Thyroid gland (tissue), 4 donors: ENCODE measurements at regions not wholly inside any gene's neighbourhood (a gene's known extent, or its start where the extent isn't known, plus 50 kb on each side); places are given as distances from the start of the nearest gene placed in this dataset.

Experiments used
- DNase-seq, 2 donors: peaks; one replicate each; pipeline ENCODE4 v3.0.0-alpha.2; 2019
- H3K27ac ChIP-seq, 3 donors: fragments of 200-600 bp; sonication (generic); 1 replicate in 2 of 3; 2 replicates in 1 of 3; pipeline ENCODE4 v1.5.1; 2016 to 2019; ENCODE audit warnings: mild to moderate bottlenecking in 1 of 3, moderate library complexity in 1 of 3
- H3K27me3 ChIP-seq: fragments of 200-600 bp; sonication (generic); one replicate; pipeline ENCODE4 v1.5.1; 2019
- H3K36me3 ChIP-seq, 2 donors: fragments of 200-600 bp; sonication (generic); one replicate each; pipeline ENCODE4 v1.5.1; 2016 to 2019
- H3K4me1 ChIP-seq, 2 donors: fragments of 200-600 bp; sonication (generic); one replicate each; pipeline ENCODE4 v1.5.1; 2017 to 2019
- H3K4me3 ChIP-seq, 3 donors: fragments of 200-600 bp; sonication (generic); replicated peaks in 1 of 3; 1 replicate in 2 of 3; 2 replicates in 1 of 3; pipeline ENCODE4 v1.5.1; 2016; ENCODE audit warnings: mild to moderate bottlenecking in 1 of 3
- H3K9me3 ChIP-seq: fragments of 200-600 bp; sonication (generic); one replicate; pipeline ENCODE4 v1.5.1; 2017
- POLR2A ChIP-seq, 2 donors: fragments of 450-650 bp; IDR thresholded peaks; one replicate each; pipeline ENCODE4 v1.6.1; 2017; ENCODE audit warnings: antibody characterized with exemption in 2 of 2, mild to moderate bottlenecking in 2 of 2, moderate library complexity in 1 of 2
- WGBS, 2 donors: methylation state at CpG; one replicate each; pipeline ENCODE4 v1.1.5; 2017; 5-methylcytosine and 5-hydroxymethylcytosine counted together
- intact Hi-C: fragments of 100-400 bp; cut with DNase I; formaldehyde crosslinking; loops from one replicate; pipeline ENCODE4 v1.15.1; 2023
- TF ChIP-seq, protein P1 (sequence below), 6 experiments: fragments of 200-600 bp in 3 of 6; fragments of 450-650 bp in 3 of 6; sonication (generic) in 3 of 6; IDR thresholded peaks; one replicate each; pipeline ENCODE4 v1.5.1; 2016 to 2019; ENCODE audit warnings: antibody characterized with exemption in 6 of 6, mild to moderate bottlenecking in 2 of 6, inconsistent platforms in 1 of 6, moderate library complexity in 1 of 6

GRCh38 chr13:42688821-42689220 is 92.6 kb upstream of the FAM216B start:
- H3K36me3 ChIP-seq: no peaks in the 10 kb centered on the region
- H3K27ac ChIP-seq: no peak overlapping the region
- no peaks in the 10 kb centered on the region for H3K27me3 ChIP-seq
- 72 to 76% methylated on average over 4 of the region's 4 CpGs for WGBS, 2 donors
- no peaks in the 10 kb centered on the region for H3K9me3 ChIP-seq
- DNase-seq: no peak
- intact Hi-C loops: no loop called here
- no peak for TF ChIP-seq POLR2A (IDR thresholded peaks at IDR 0.05)
- TF ChIP-seq, protein P1, sequence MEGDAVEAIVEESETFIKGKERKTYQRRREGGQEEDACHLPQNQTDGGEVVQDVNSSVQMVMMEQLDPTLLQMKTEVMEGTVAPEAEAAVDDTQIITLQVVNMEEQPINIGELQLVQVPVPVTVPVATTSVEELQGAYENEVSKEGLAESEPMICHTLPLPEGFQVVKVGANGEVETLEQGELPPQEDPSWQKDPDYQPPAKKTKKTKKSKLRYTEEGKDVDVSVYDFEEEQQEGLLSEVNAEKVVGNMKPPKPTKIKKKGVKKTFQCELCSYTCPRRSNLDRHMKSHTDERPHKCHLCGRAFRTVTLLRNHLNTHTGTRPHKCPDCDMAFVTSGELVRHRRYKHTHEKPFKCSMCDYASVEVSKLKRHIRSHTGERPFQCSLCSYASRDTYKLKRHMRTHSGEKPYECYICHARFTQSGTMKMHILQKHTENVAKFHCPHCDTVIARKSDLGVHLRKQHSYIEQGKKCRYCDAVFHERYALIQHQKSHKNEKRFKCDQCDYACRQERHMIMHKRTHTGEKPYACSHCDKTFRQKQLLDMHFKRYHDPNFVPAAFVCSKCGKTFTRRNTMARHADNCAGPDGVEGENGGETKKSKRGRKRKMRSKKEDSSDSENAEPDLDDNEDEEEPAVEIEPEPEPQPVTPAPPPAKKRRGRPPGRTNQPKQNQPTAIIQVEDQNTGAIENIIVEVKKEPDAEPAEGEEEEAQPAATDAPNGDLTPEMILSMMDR (IDR thresholded peaks at IDR 0.05): no peak
- no peaks in the 10 kb centered on the region for H3K4me1 ChIP-seq
- no peak overlapping the region for H3K4me3 ChIP-seq

- intact Hi-C loops: no loop called here
- Histone ChIP-seq H3K9me3 (no peaks in the 10 kb centered on the region), H3K27me3 (no peaks in the 10 kb centered on the region), H3K27ac (no peak overlapping the region), H3K4me3 (no peak overlapping the region), H3K4me1 (no peaks in the 10 kb centered on the region), H3K36me3 (no peaks in the 10 kb centered on the region)
- TF ChIP-seq POLR2A (IDR thresholded peaks at IDR 0.05): no peak
- TF ChIP-seq, protein P1 (IDR thresholded peaks at IDR 0.05): no peak
- WGBS, 2 donors: 61 to 69% methylated on average over 4 of the region's 4 CpGs
- no peak for DNase-seq
Observed at GRCh38 chr13:42696191-42696590, 85.2 kb upstream of the FAM216B start.

DNA sequence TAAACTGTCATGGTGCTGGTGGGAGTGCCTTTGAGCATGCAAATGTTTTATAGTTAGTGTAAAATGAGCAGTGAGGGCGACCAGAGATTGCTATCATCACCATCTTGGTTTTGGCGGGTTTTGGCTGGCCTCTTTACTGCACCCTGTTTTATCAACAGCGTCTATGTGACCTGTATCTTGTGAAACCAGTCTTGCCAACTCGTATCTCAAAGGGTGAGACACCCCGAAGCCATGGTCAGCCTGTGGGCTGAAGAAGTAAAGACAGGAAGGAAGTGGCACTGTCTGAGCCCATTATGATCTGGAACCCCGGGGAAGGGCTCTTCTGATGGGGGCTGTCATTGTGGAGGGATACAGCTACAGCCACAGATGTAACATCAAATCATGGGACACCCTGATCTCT is 81.5 kb upstream of the FAM216B start:
- intact Hi-C loops: no loop called here
- no peak overlapping the region for H3K4me3 ChIP-seq
- 82 to 87% methylated on average over 6 of the region's 6 CpGs for WGBS, 2 donors

GRCh38 chr13:42702716-42703115 is 78.7 kb upstream of the FAM216B start:
- WGBS, 2 donors: 17 to 27% methylated on average over 2 of the region's 2 CpGs
- H3K9me3 ChIP-seq: no peaks in the 10 kb centered on the region
- no peak overlapping the region for H3K4me3 ChIP-seq
- no peaks in the 10 kb centered on the region for H3K27me3 ChIP-seq
- no peak overlapping the region for H3K27ac ChIP-seq
- no peaks in the 10 kb centered on the region for H3K36me3 ChIP-seq
- TF ChIP-seq, protein P1 (IDR thresholded peaks at IDR 0.05): no peak
- TF ChIP-seq POLR2A (IDR thresholded peaks at IDR 0.05): no peak
- peak; percentile 24 to 36 for DNase-seq
- intact Hi-C loops: no loop called here
- H3K4me1 ChIP-seq: peaks cover 0 to 9% of the 10 kb centered on the region in 2 donors

More for the DNA sequence above, 81.5 kb upstream of the FAM216B start:
- H3K27me3 ChIP-seq: no peaks in the 10 kb centered on the region
- no peak for DNase-seq
- no peaks in the 10 kb centered on the region for H3K9me3 ChIP-seq
- H3K4me1 ChIP-seq: peaks cover 0 to 9% of the 10 kb centered on the region in 2 donors
- TF ChIP-seq, protein P1 (IDR thresholded peaks at IDR 0.05): no peak
- no peak for TF ChIP-seq POLR2A (IDR thresholded peaks at IDR 0.05)
- no peaks in the 10 kb centered on the region for H3K36me3 ChIP-seq
- H3K27ac ChIP-seq: no peak overlapping the region

- H3K36me3 ChIP-seq: no peaks in the 10 kb centered on the region
- TF ChIP-seq, protein P1 (IDR thresholded peaks at IDR 0.05): no peak
- TF ChIP-seq POLR2A (IDR thresholded peaks at IDR 0.05): no peak
- H3K9me3 ChIP-seq: no peaks in the 10 kb centered on the region
- H3K27ac ChIP-seq: no peak overlapping the region
- intact Hi-C loops: no loop called here
- no peak for DNase-seq
- no peak overlapping the region for H3K4me3 ChIP-seq
- H3K27me3 ChIP-seq: no peaks in the 10 kb centered on the region
- H3K4me1 ChIP-seq: peaks cover 0 to 9% of the 10 kb centered on the region in 2 donors
Observed at GRCh38 chr13:42703740-42704139, 77.6 kb upstream of the FAM216B start.
